ENCODE measurements at regions not wholly inside any gene's neighbourhood (a gene's known extent, or its start where the extent isn't known, plus 50 kb on each side); places are given as distances from the start of the nearest gene placed in this dataset.

DNA sequence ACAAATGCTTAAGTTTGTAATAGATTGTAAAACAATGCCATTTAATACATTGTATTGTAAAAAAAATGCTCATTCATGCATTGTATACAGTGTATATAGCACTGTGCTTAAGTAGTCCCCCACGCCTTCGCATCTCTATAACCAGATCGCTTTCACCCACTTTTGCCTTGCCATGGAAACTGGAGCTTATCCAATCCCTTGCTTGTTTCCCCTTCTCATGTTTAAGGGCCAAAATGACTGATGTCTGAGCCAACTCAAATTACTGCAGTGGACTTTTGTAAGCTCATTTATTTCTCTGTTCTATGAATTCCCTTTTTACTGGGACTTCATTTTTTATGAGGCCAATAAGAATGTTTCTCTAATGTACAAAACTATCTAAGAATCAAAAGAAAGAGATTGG is 730.9 kb upstream of the GJE1 start:
- TF ChIP-seq, protein P1, sequence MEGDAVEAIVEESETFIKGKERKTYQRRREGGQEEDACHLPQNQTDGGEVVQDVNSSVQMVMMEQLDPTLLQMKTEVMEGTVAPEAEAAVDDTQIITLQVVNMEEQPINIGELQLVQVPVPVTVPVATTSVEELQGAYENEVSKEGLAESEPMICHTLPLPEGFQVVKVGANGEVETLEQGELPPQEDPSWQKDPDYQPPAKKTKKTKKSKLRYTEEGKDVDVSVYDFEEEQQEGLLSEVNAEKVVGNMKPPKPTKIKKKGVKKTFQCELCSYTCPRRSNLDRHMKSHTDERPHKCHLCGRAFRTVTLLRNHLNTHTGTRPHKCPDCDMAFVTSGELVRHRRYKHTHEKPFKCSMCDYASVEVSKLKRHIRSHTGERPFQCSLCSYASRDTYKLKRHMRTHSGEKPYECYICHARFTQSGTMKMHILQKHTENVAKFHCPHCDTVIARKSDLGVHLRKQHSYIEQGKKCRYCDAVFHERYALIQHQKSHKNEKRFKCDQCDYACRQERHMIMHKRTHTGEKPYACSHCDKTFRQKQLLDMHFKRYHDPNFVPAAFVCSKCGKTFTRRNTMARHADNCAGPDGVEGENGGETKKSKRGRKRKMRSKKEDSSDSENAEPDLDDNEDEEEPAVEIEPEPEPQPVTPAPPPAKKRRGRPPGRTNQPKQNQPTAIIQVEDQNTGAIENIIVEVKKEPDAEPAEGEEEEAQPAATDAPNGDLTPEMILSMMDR (conservative IDR thresholded peaks at IDR 0.05), result no peak
- no peaks in the 10 kb centered on the region for H3K4me1 ChIP-seq (ENCODE audit: control insufficient read depth, insufficient read depth, low read length)
- H3K9me3 ChIP-seq (ENCODE audit: control insufficient read depth, low read length), result peaks cover 9% of the 10 kb centered on the region
- Mint-ChIP-seq H3K36me3 (ENCODE audit: low read depth) (no peaks in the 10 kb centered on the region), H3K27ac (no peak overlapping the region), H3K9me3 (peaks cover 4% of the 10 kb centered on the region), H3K27me3 (ENCODE audit: insufficient read depth) (no peaks in the 10 kb centered on the region), H3K4me3 (no peak overlapping the region), H3K4me1 (no peaks in the 10 kb centered on the region)
- WGBS, 2 experiments (ENCODE audit: insufficient coverage in 1 of 2, insufficient read length in 1 of 2), result 88 to 96% methylated on average over 3 of the region's 3 CpGs
- H3K27me3 ChIP-seq (ENCODE audit: control insufficient read depth, insufficient read depth, low read length, poor library complexity, severe bottlenecking), result no peaks in the 10 kb centered on the region
- no peaks in the 10 kb centered on the region for H3K36me3 ChIP-seq (ENCODE audit: control insufficient read depth, insufficient read depth, low read length)
- DNase-seq, result no peak
- no peak overlapping the region for H3K27ac ChIP-seq (ENCODE audit: low read depth, low read length)
- H3K9ac ChIP-seq (ENCODE audit: extremely low read depth, low read length, poor library complexity, severe bottlenecking), result no peak overlapping the region
- H3K4me3 ChIP-seq (ENCODE audit: low read length), result no peak overlapping the region

DNA sequence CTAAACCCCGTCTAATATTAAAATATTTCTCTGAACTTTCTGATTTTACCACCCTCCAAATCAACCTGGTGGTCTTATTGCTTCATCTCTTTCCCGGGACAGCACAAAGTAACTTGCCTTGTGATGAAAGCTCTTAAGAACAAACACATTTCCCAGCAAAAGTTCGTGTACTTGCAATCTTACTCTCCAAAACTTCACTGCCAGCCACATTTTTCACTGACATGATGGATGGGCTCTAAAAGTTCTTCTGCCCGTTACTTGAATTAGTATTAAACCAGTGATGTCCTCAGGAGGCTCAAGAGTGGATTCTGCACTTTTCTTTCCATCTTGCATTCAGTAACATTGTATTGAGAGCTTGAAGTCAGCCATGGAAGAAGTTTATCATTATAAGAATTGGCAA is 731.6 kb upstream of the GJE1 start:
- no peak overlapping the region for H3K4me3 Mint-ChIP-seq
- no peaks in the 10 kb centered on the region for H3K4me1 Mint-ChIP-seq
- Histone ChIP-seq H3K27me3 (ENCODE audit: control insufficient read depth, insufficient read depth, low read length, poor library complexity, severe bottlenecking) (no peaks in the 10 kb centered on the region), H3K4me3 (ENCODE audit: low read length) (no peak overlapping the region), H3K9ac (ENCODE audit: extremely low read depth, low read length, poor library complexity, severe bottlenecking) (no peak overlapping the region), H3K4me1 (ENCODE audit: control insufficient read depth, insufficient read depth, low read length) (no peaks in the 10 kb centered on the region), H3K36me3 (ENCODE audit: control insufficient read depth, insufficient read depth, low read length) (no peaks in the 10 kb centered on the region), H3K27ac (ENCODE audit: low read depth, low read length) (no peak overlapping the region), H3K9me3 (ENCODE audit: control insufficient read depth, low read length) (peaks cover 2% of the 10 kb centered on the region)
- H3K27ac Mint-ChIP-seq, result no peak overlapping the region
- no peaks in the 10 kb centered on the region for H3K36me3 Mint-ChIP-seq (ENCODE audit: low read depth)
- DNase-seq, result no peak
- TF ChIP-seq, protein P1 (conservative IDR thresholded peaks at IDR 0.05), result no peak
- 76 to 91% methylated on average over 3 to 4 of the region's 4 CpGs for WGBS, 2 experiments (ENCODE audit: insufficient coverage in 1 of 2, insufficient read length in 1 of 2)
- H3K9me3 Mint-ChIP-seq, result no peaks in the 10 kb centered on the region
- H3K27me3 Mint-ChIP-seq (ENCODE audit: insufficient read depth), result no peaks in the 10 kb centered on the region

DNA sequence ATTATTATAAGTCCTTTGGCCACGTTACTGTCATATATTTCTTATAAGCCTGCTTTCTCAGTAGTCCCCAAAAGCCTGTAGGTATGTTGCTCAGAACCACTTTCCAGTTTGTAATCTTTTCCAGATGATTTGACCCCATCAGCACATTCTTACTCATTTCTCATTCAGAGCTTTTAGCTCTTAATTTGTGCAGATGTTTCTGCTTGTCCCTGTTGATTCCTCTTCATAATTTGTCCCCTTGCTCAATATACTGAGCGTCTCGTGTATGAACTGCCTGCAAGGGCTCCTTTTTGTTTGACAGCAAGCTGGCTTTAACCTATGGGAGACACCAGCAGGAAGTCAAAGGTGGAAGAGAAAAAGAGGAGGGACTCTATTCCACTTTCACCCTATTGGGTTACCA is 733.8 kb upstream of the GJE1 start:
- WGBS, 2 experiments (ENCODE audit: insufficient coverage in 1 of 2, insufficient read length in 1 of 2), result 82 to 100% methylated on average over 1 to 3 of the region's 3 CpGs
- no peaks in the 10 kb centered on the region for H3K27me3 Mint-ChIP-seq (ENCODE audit: insufficient read depth)
- H3K4me1 Mint-ChIP-seq, result no peaks in the 10 kb centered on the region
- Histone ChIP-seq H3K9me3 (ENCODE audit: control insufficient read depth, low read length) (no peaks in the 10 kb centered on the region), H3K27ac (ENCODE audit: low read depth, low read length) (no peak overlapping the region), H3K36me3 (ENCODE audit: control insufficient read depth, insufficient read depth, low read length) (no peaks in the 10 kb centered on the region), H3K4me1 (ENCODE audit: control insufficient read depth, insufficient read depth, low read length) (no peaks in the 10 kb centered on the region), H3K4me3 (ENCODE audit: low read length) (no peak overlapping the region), H3K27me3 (ENCODE audit: control insufficient read depth, insufficient read depth, low read length, poor library complexity, severe bottlenecking) (no peaks in the 10 kb centered on the region), H3K9ac (ENCODE audit: extremely low read depth, low read length, poor library complexity, severe bottlenecking) (no peak overlapping the region)
- H3K9me3 Mint-ChIP-seq, result peaks cover 1% of the 10 kb centered on the region
- TF ChIP-seq, protein P1 (conservative IDR thresholded peaks at IDR 0.05), result no peak
- no peaks in the 10 kb centered on the region for H3K36me3 Mint-ChIP-seq (ENCODE audit: low read depth)
- DNase-seq, result no peak
- no peak overlapping the region for H3K4me3 Mint-ChIP-seq
- H3K27ac Mint-ChIP-seq, result no peak overlapping the region

Measured in endodermal cell (in vitro differentiated cells).